Stomach (tissue), 8 donors: ENCODE measurements at regions not wholly inside any gene's neighbourhood (a gene's known extent, or its start where the extent isn't known, plus 50 kb on each side); places are given as distances from the start of the nearest gene placed in this dataset.

ENCODE experiments used
- DNase-seq, 2 donors: peaks; one replicate each; pipeline versions ENCODE4 v3.0.0 to v3.0.0-alpha.2; 2013 to 2019
- H3K27ac ChIP-seq, 5 donors: fragments of 200-600 bp in 4 of 5; sonication (generic) in 4 of 5; one replicate each; pipeline ENCODE4 v1.5.1; 2013 to 2019; ENCODE audit warnings: mild to moderate bottlenecking in 1 of 5, moderate library complexity in 1 of 5
- H3K27me3 ChIP-seq, 3 donors: fragments of 200-600 bp; sonication (generic); one replicate each; pipeline ENCODE4 v1.5.1; 2017 to 2019; ENCODE audit warnings: mixed run types in 1 of 3
- H3K36me3 ChIP-seq, 4 donors: fragments of 200-600 bp; sonication (generic); 1 replicate in 3 of 4; 2 replicates in 1 of 4; pipeline ENCODE4 v1.5.1; 2016 to 2019
- H3K4me1 ChIP-seq, 4 donors: fragments of 200-600 bp; sonication (generic); one replicate each; pipeline ENCODE4 v1.5.1; 2016 to 2019
- H3K4me3 ChIP-seq, 4 donors: fragments of 200-600 bp; sonication (generic) in 3 of 4; one replicate each; pipeline ENCODE4 v1.5.1; 2016 to 2019; ENCODE audit warnings: mild to moderate bottlenecking in 1 of 4
- H3K9me3 ChIP-seq, 4 donors: fragments of 200-600 bp; sonication (generic); one replicate each; pipeline ENCODE4 v1.5.1; 2016 to 2019
- CTCF ChIP-seq, 7 experiments: fragments of 450-650 bp in 4 of 7; fragments of 200-600 bp in 3 of 7; sonication (generic) in 3 of 7; IDR thresholded peaks; one replicate each; pipeline ENCODE4 v1.5.1; 2016 to 2019; ENCODE audit warnings: antibody characterized with exemption in 7 of 7, control low read depth in 2 of 7, mild to moderate bottlenecking in 1 of 7
- EP300 ChIP-seq: sonication (generic); formaldehyde crosslinking; IDR thresholded peaks from one replicate; pipeline ENCODE4 v1.6.1; 2017; ENCODE audit warnings: antibody characterized with exemption
- POLR2A ChIP-seq, 4 donors: fragments of 450-650 bp; IDR thresholded peaks; one replicate each; pipeline ENCODE4 v1.6.1; 2016; ENCODE audit warnings: antibody characterized with exemption in 4 of 4, control low read depth in 2 of 4, mild to moderate bottlenecking in 1 of 4, moderate library complexity in 1 of 4
- POLR2AphosphoS5 ChIP-seq, 3 donors: sonication (generic); formaldehyde crosslinking; IDR thresholded peaks; one replicate each; pipeline ENCODE4 v1.6.1; 2016; ENCODE audit warnings: antibody characterized with exemption in 3 of 3
- WGBS, 5 donors: extraction: QIAGEN DNeasy Blood & Tissue Kit in 3 of 5; methylation state at CpG; one replicate each; pipeline versions ENCODE4 v1.1.5 to v1.1.7; 2013 to 2018; 5-methylcytosine and 5-hydroxymethylcytosine counted together
- intact Hi-C: fragments of 100-400 bp; cut with DNase I; formaldehyde crosslinking; loops from one replicate; pipeline ENCODE4 v1.15.1; 2023; ENCODE audit warnings: low total_unique reads
- donor health status: healthy with polysubstance abuse.
- donor health status: Bipolar disorder and iron deficiency.
- donor health status: healthy.

- TF ChIP-seq POLR2AphosphoS5 (IDR thresholded peaks at IDR 0.05) (no peak), CTCF (IDR thresholded peaks at IDR 0.05) (no peak), EP300 (no peak), POLR2A (IDR thresholded peaks at IDR 0.05) (no peak)
- no peak for DNase-seq
- WGBS, 5 donors = 76 to 94% (median 88%) methylated on average over 5 of the region's 5 CpGs
- intact Hi-C loops = no loop called here
- Histone ChIP-seq H3K4me3 (no peak overlapping the region), H3K9me3 (peaks cover 0 to 20% (median 8%) of the 10 kb centered on the region in 4 donors), H3K36me3 (no peaks in the 10 kb centered on the region), H3K4me1 (no peaks in the 10 kb centered on the region), H3K27ac (no peak overlapping the region), H3K27me3 (no peaks in the 10 kb centered on the region)
Observed at GRCh38 chr18:69128566-69128965, 272.1 kb upstream of the DOK6 start.

GRCh38 chr18:69128978-69129377 lies 271.7 kb upstream of the DOK6 start:
- Histone ChIP-seq H3K27ac (no peak overlapping the region), H3K4me1 (no peaks in the 10 kb centered on the region), H3K9me3 (peaks cover 0 to 23% (median 9%) of the 10 kb centered on the region in 4 donors), H3K4me3 (no peak overlapping the region), H3K36me3 (no peaks in the 10 kb centered on the region), H3K27me3 (no peaks in the 10 kb centered on the region)
- DNase-seq = no peak
- no peak for TF ChIP-seq EP300
- no peak for TF ChIP-seq POLR2A (IDR thresholded peaks at IDR 0.05)
- no peak for TF ChIP-seq POLR2AphosphoS5 (IDR thresholded peaks at IDR 0.05)
- no peak for TF ChIP-seq CTCF (IDR thresholded peaks at IDR 0.05)
- intact Hi-C loops = no loop called here
- WGBS, 5 donors = 65 to 75% (median 70%) methylated on average over 3 of the region's 3 CpGs

DNA sequence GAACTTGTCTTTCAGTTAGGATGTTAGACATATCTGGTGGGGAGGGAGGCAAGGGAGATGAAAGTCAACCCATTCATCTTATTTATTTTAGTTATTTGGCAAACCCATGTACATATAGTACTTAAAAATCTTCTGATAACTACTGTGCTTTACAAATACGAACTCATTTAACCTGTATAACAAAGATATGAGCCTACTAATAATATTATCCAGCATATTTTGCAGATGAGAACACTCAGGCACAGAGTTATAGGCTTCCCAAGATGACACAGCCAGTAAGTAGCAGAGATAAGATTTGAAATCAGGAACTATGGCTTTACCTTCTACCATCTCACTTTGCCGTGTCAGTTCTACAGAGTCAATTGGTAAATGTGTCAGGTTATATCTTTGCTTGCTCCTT lies 262.6 kb upstream of the DOK6 start:
- Histone ChIP-seq H3K9me3 (peaks cover 0 to 9% (median 6%) of the 10 kb centered on the region in 4 donors), H3K27me3 (no peaks in the 10 kb centered on the region), H3K36me3 (no peaks in the 10 kb centered on the region), H3K27ac (no peak overlapping the region), H3K4me1 (no peaks in the 10 kb centered on the region), H3K4me3 (no peak overlapping the region)
- DNase-seq = no peak
- TF ChIP-seq CTCF (IDR thresholded peaks at IDR 0.05) (no peak), EP300 (no peak), POLR2A (IDR thresholded peaks at IDR 0.05) (no peak), POLR2AphosphoS5 (IDR thresholded peaks at IDR 0.05) (no peak)
- intact Hi-C loops = no loop called here
- WGBS, 5 donors = 43 to 68% (median 49%) methylated on average over 2 of the region's 2 CpGs

DNA sequence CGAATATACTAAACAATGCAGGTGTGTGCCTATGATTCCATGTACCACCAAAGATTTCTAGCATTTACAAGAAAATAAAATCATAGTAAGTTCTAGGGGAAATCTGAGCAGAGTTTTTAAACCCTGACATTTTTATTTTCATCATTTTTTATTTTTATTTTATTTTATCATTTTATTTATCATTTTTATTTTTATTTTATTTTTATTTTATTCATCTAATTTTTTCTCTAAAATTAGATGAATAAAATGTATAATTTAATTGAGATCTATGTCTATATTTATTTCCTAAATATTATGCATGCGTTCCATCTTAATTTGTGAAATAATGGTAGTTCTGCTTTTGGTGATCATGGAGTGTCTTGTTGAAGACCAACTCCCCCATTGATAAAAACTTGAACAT lies 257.6 kb upstream of the DOK6 start:
- DNase-seq = no peak
- WGBS, 5 donors = 81 to 94% (median 87%) methylated on average over 2 of the region's 2 CpGs
- H3K4me3 ChIP-seq = no peak overlapping the region
- H3K36me3 ChIP-seq = no peaks in the 10 kb centered on the region
- intact Hi-C loops = no loop called here
- no peaks in the 10 kb centered on the region for H3K27me3 ChIP-seq
- H3K4me1 ChIP-seq = no peaks in the 10 kb centered on the region
- TF ChIP-seq CTCF (IDR thresholded peaks at IDR 0.05) (no peak), EP300 (no peak), POLR2AphosphoS5 (IDR thresholded peaks at IDR 0.05) (no peak), POLR2A (IDR thresholded peaks at IDR 0.05) (no peak)
- H3K27ac ChIP-seq = no peak overlapping the region
- H3K9me3 ChIP-seq = no peaks in the 10 kb centered on the region
